ENCODE measurements at regions not wholly inside any gene's neighbourhood (a gene's known extent, or its start where the extent isn't known, plus 50 kb on each side); places are given as distances from the start of the nearest gene placed in this dataset.

GRCh38 chr4:38365748-38366310 is 298.2 kb upstream of the KLF3 start:
- H3K9ac ChIP-seq (ENCODE audit: low read length in 3 of 3) = no peak overlapping the region
- H3K36me3 ChIP-seq (ENCODE audit: control insufficient read depth in 2 of 3, insufficient read depth in 3 of 3, low read length in 3 of 3) = no peaks in the 10 kb centered on the region
- peaks cover 0 to 6% (median 5%) of the 10 kb centered on the region in 3 donors for H3K4me1 ChIP-seq (ENCODE audit: control insufficient read depth in 2 of 3, insufficient read depth in 2 of 3, low read depth in 1 of 3, low read length in 3 of 3)
- H3K27ac ChIP-seq (ENCODE audit: low read depth in 2 of 2, low read length in 2 of 2) = no peak overlapping the region
- no peak for TF ChIP-seq CTCF (IDR thresholded peaks at IDR 0.05; ENCODE audit: borderline replicate concordance, extremely low read depth, insufficient read depth)
- no peak for FAIRE-seq
- H3K4me3 ChIP-seq (ENCODE audit: low read length in 3 of 3) = no peak overlapping the region
- H3K27me3 ChIP-seq (ENCODE audit: control insufficient read depth, insufficient read depth, low read length) = no peaks in the 10 kb centered on the region
- intact Hi-C loops (cut with DNase I) = no loop called here
- peak in 1 of 5 donors; percentile 27 for DNase-seq
- no peaks in the 10 kb centered on the region for H3K9me3 ChIP-seq (ENCODE audit: control insufficient read depth in 2 of 3, insufficient read depth in 1 of 3, low read length in 3 of 3)

GRCh38 chr4:38366456-38366855 is 297.5 kb upstream of the KLF3 start:
- peak in 1 of 5 donors; percentile 25 for DNase-seq
- intact Hi-C loops (cut with DNase I) = no loop called here
- Histone ChIP-seq H3K9ac (ENCODE audit: low read length in 3 of 3) (no peak overlapping the region), H3K4me3 (ENCODE audit: low read length in 3 of 3) (no peak overlapping the region), H3K9me3 (ENCODE audit: control insufficient read depth in 2 of 3, insufficient read depth in 1 of 3, low read length in 3 of 3) (no peaks in the 10 kb centered on the region), H3K27ac (ENCODE audit: low read depth in 2 of 2, low read length in 2 of 2) (no peak overlapping the region), H3K4me1 (ENCODE audit: control insufficient read depth in 2 of 3, insufficient read depth in 2 of 3, low read depth in 1 of 3, low read length in 3 of 3) (peaks cover 0 to 10% (median 6%) of the 10 kb centered on the region in 3 donors), H3K36me3 (ENCODE audit: control insufficient read depth in 2 of 3, insufficient read depth in 3 of 3, low read length in 3 of 3) (no peaks in the 10 kb centered on the region), H3K27me3 (ENCODE audit: control insufficient read depth, insufficient read depth, low read length) (no peaks in the 10 kb centered on the region)
- TF ChIP-seq CTCF (IDR thresholded peaks at IDR 0.05; ENCODE audit: borderline replicate concordance, extremely low read depth, insufficient read depth) = no peak
- no peak for FAIRE-seq

- H3K36me3 ChIP-seq (ENCODE audit: control insufficient read depth in 2 of 3, insufficient read depth in 3 of 3, low read length in 3 of 3) = no peaks in the 10 kb centered on the region
- no peaks in the 10 kb centered on the region for H3K9me3 ChIP-seq (ENCODE audit: control insufficient read depth in 2 of 3, insufficient read depth in 1 of 3, low read length in 3 of 3)
- H3K4me3 ChIP-seq (ENCODE audit: low read length in 3 of 3) = no peak overlapping the region
- H3K27me3 ChIP-seq (ENCODE audit: control insufficient read depth, insufficient read depth, low read length) = no peaks in the 10 kb centered on the region
- no peak overlapping the region for H3K9ac ChIP-seq (ENCODE audit: low read length in 3 of 3)
- TF ChIP-seq CTCF (IDR thresholded peaks at IDR 0.05; ENCODE audit: borderline replicate concordance, extremely low read depth, insufficient read depth) = no peak
- H3K27ac ChIP-seq (ENCODE audit: low read depth in 2 of 2, low read length in 2 of 2) = no peak overlapping the region
- intact Hi-C loops (cut with DNase I) = no loop called here
- no peak for DNase-seq
- FAIRE-seq = no peak
- H3K4me1 ChIP-seq (ENCODE audit: control insufficient read depth in 2 of 3, insufficient read depth in 2 of 3, low read depth in 1 of 3, low read length in 3 of 3) = peaks cover 0 to 10% (median 6%) of the 10 kb centered on the region in 3 donors
Observed at GRCh38 chr4:38366997-38367396, 297.0 kb upstream of the KLF3 start.

Measured in kidney (tissue), 13 donors.